Testis (tissue), 2 donors: ENCODE measurements at regions not wholly inside any gene's neighbourhood (a gene's known extent, or its start where the extent isn't known, plus 50 kb on each side); places are given as distances from the start of the nearest gene placed in this dataset.

Experiments used
- CTCF ChIP-seq, 3 experiments: fragments of 450-650 bp in 2 of 3; fragments of 200-600 bp in 1 of 3; sonication (generic) in 1 of 3; IDR thresholded peaks; one replicate each; pipeline ENCODE4 v1.5.1; 2016 to 2019; ENCODE audit warnings: antibody characterized with exemption in 3 of 3, mild to moderate bottlenecking in 2 of 3, moderate library complexity in 1 of 3
- POLR2A ChIP-seq: fragments of 450-650 bp; IDR thresholded peaks from one replicate; pipeline ENCODE4 v1.6.1; 2017; ENCODE audit warnings: antibody characterized with exemption, mild to moderate bottlenecking, moderate library complexity

DNA sequence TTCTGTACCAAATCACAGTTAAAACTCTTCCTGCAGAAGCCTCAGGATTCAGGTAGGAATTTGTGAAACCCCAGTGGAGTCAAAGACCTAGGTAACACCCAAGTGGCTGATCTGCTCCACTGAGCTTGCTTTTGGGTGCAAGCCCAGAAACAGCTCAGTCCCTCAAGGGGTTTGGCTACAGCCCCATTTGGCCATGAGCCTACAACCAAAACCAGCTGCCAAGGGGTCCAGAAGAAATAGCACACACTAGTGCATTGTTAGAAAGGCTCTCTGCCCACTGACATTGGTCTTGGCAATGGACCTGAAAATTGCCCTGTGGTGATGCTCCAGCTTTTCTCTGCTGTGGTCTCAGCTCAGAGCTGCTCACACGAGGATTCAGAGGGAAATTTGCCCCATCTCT is 577.4 kb upstream of the INTU start:
- no peak for TF ChIP-seq CTCF (IDR thresholded peaks at IDR 0.05)
- no peak for TF ChIP-seq POLR2A
